NCI-H2171 (cell line): ENCODE measurements at regions not wholly inside any gene's neighbourhood (a gene's known extent, or its start where the extent isn't known, plus 50 kb on each side); places are given as distances from the start of the nearest gene placed in this dataset.
"Not testable (repeated sequence)": the region's sequence is repeated elsewhere in the genome, so short reads cannot be mapped to it uniquely, and the experiment has no call there.

Experiments
- DNase-seq: peaks from one replicate; lab custom pipeline; 2025; lab: John Stamatoyannopoulos, UW

GRCh38 chr6:170213637-170214018, 77.2 kb downstream of the DLL1 start:
- not testable (repeated sequence) for DNase-seq

- DNase-seq = no peak
Observed at GRCh38 chr6:170212956-170213636, 77.8 kb downstream of the DLL1 start.

- no peak for DNase-seq
Observed at GRCh38 chr6:170212051-170212756, 78.7 kb downstream of the DLL1 start.

GRCh38 chr6:170211404-170212025, 79.4 kb downstream of the DLL1 start:
- DNase-seq = no peak

GRCh38 chr6:170210651-170211403, 80.1 kb downstream of the DLL1 start:
- DNase-seq = no peak

GRCh38 chr6:170210026-170210390, 80.9 kb downstream of the DLL1 start:
- DNase-seq = no peak

- DNase-seq = no peak
Observed at GRCh38 chr6:170209354-170210025, 81.4 kb downstream of the DLL1 start.

- DNase-seq = no peak
Observed at GRCh38 chr6:170208651-170209353, 82.1 kb downstream of the DLL1 start.

GRCh38 chr6:170208182-170208601, 82.7 kb downstream of the DLL1 start:
- no peak for DNase-seq

- DNase-seq = no peak
Observed at GRCh38 chr6:170207586-170208181, 83.2 kb downstream of the DLL1 start.

- no peak for DNase-seq
Observed at GRCh38 chr6:170206851-170207431, 83.9 kb downstream of the DLL1 start.

GRCh38 chr6:170206317-170206621, 84.6 kb downstream of the DLL1 start:
- no peak for DNase-seq

- DNase-seq = no peak
Observed at GRCh38 chr6:170205534-170206316, 85.2 kb downstream of the DLL1 start.

- DNase-seq = no peak
Observed at GRCh38 chr6:170205126-170205525, 85.8 kb downstream of the DLL1 start.

- no peak for DNase-seq
Observed at GRCh38 chr6:170203212-170203611, 87.7 kb downstream of the DLL1 start.

GRCh38 chr6:170202416-170203135, 88.3 kb downstream of the DLL1 start:
- DNase-seq = no peak

GRCh38 chr6:170201361-170201760, 89.5 kb downstream of the DLL1 start:
- no peak for DNase-seq

- no peak for DNase-seq
Observed at GRCh38 chr6:170200458-170200891, 90.4 kb downstream of the DLL1 start.

GRCh38 chr6:170199716-170200115, 91.2 kb downstream of the DLL1 start:
- DNase-seq = no peak
